B cell (primary cell): ENCODE measurements at regions not wholly inside any gene's neighbourhood (a gene's known extent, or its start where the extent isn't known, plus 50 kb on each side); places are given as distances from the start of the nearest gene placed in this dataset.

Experiments
- EZH2 ChIP-seq: IDR thresholded peaks from 2 replicates; pipeline ENCODE4 v1.6.1; 2012; ENCODE audit warnings: borderline replicate concordance, low read depth, mild to moderate bottlenecking, moderate library complexity, low read length; ENCODE audit not compliant: insufficient read depth, poor library complexity, severe bottlenecking
- TF ChIP-seq, protein P1 (sequence below): fragments of 200-600 bp; IDR thresholded peaks from one replicate; pipeline ENCODE4 v1.8.0; 2022; ENCODE audit warnings: antibody characterized with exemption, mild to moderate bottlenecking

- TF ChIP-seq, protein P1, sequence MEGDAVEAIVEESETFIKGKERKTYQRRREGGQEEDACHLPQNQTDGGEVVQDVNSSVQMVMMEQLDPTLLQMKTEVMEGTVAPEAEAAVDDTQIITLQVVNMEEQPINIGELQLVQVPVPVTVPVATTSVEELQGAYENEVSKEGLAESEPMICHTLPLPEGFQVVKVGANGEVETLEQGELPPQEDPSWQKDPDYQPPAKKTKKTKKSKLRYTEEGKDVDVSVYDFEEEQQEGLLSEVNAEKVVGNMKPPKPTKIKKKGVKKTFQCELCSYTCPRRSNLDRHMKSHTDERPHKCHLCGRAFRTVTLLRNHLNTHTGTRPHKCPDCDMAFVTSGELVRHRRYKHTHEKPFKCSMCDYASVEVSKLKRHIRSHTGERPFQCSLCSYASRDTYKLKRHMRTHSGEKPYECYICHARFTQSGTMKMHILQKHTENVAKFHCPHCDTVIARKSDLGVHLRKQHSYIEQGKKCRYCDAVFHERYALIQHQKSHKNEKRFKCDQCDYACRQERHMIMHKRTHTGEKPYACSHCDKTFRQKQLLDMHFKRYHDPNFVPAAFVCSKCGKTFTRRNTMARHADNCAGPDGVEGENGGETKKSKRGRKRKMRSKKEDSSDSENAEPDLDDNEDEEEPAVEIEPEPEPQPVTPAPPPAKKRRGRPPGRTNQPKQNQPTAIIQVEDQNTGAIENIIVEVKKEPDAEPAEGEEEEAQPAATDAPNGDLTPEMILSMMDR = no peak
- TF ChIP-seq EZH2 = no peak
Observed at GRCh38 chr2:180739070-180739469, 241.3 kb upstream of the UBE2E3 start.
